PC-3 (cell line): ENCODE measurements at regions not wholly inside any gene's neighbourhood (a gene's known extent, or its start where the extent isn't known, plus 50 kb on each side); places are given as distances from the start of the nearest gene placed in this dataset.

Experiments used
- CTCF ChIP-seq: fragments of 300-600 bp; sonication (generic); conservative IDR thresholded peaks from 2 replicates; pipeline ENCODE4 v1.5.1; 2017; ENCODE audit warnings: antibody characterized with exemption, low read depth, mild to moderate bottlenecking, low read length
- EZH2 ChIP-seq: fragments of 300-600 bp; sonication (generic); IDR thresholded peaks from one replicate; pipeline ENCODE4 v1.6.1; 2017; ENCODE audit warnings: antibody characterized with exemption, mild to moderate bottlenecking, low read length; ENCODE audit not compliant: unreplicated experiment
- EZH2phosphoT487 ChIP-seq: fragments of 300-600 bp; sonication (generic); IDR thresholded peaks from 2 replicates; pipeline ENCODE4 v1.6.1; 2018; ENCODE audit warnings: mild to moderate bottlenecking, antibody characterized with exemption, low read length, borderline replicate concordance

DNA sequence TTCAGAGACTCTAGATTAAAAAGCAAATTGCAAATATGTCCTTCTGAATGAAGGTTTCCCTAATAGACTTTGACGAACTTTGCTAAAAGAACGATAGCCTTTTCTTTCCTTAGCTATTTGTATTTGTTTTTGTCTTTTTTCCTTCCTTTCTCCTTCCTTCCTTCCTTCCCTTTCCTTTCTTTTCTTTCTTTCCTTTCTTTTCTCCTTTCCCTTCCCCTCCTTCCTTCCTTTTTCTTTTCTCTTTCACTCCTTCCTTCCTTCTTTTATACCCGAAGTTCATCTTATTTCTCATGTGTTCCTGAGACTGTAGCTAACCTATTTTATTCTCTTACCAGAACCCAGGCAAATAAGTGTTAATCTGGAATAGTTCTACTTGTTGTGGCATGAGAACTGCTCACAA lies 381.2 kb upstream of the RUNX1 start:
- TF ChIP-seq CTCF (no peak), EZH2 (no peak), EZH2phosphoT487 (no peak)
